ENCODE measurements at regions not wholly inside any gene's neighbourhood (a gene's known extent, or its start where the extent isn't known, plus 50 kb on each side); places are given as distances from the start of the nearest gene placed in this dataset.

DNA sequence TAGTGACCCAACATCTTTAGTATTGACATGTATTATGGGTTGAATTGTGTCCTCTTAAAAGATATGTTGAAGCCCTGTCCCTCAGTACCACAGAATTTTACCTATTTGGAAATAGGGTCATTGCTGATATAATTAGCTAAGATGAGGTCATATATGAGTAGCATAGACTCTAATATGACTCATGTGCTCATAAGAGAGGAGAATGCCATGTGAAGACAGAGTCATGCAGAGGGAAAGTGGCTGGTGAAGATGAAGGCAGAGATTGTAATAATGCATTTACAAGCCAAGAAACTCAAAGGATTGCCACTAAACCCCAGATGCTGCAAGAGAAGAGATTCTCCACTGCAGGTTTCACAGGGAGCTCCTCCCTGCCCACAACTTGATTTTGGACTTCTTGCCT lies 496.4 kb downstream of the KIF20B start:
- TF ChIP-seq, protein P1, sequence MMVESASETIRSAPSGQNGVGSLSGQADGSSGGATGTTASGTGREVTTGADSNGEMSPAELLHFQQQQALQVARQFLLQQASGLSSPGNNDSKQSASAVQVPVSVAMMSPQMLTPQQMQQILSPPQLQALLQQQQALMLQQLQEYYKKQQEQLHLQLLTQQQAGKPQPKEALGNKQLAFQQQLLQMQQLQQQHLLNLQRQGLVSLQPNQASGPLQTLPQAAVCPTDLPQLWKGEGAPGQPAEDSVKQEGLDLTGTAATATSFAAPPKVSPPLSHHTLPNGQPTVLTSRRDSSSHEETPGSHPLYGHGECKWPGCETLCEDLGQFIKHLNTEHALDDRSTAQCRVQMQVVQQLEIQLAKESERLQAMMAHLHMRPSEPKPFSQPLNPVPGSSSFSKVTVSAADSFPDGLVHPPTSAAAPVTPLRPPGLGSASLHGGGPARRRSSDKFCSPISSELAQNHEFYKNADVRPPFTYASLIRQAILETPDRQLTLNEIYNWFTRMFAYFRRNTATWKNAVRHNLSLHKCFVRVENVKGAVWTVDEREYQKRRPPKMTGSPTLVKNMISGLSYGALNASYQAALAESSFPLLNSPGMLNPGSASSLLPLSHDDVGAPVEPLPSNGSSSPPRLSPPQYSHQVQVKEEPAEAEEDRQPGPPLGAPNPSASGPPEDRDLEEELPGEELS (CRISPR knock-in tag; IDR thresholded peaks at IDR 0.05): no peak
- TF ChIP-seq, protein P2, sequence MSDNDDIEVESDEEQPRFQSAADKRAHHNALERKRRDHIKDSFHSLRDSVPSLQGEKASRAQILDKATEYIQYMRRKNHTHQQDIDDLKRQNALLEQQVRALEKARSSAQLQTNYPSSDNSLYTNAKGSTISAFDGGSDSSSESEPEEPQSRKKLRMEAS (CRISPR knock-in tag; IDR thresholded peaks at IDR 0.05): no peak

Data from WTC11 (cell line).